ENCODE measurements at regions not wholly inside any gene's neighbourhood (a gene's known extent, or its start where the extent isn't known, plus 50 kb on each side); places are given as distances from the start of the nearest gene placed in this dataset.

DNA sequence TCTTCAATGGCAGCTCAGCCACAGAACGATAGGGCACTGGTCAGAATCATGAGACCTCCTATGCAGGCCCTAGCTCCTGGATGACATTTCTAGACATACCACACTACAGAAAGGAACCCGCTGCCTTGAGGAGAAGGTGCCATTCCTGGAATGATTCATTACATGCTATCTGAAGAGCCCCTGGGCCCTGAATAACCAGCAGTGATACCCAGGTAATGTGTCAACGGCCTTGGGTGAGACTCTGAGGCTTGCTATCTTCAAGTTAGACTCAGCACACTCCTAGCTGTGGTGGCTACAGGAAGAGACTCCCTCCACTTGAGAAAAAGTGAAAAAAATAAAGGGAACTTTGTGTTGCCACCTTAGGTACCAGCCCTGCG, 161.2 kb upstream of the GRIA4 start:
- WGBS (ENCODE audit: insufficient coverage, low coverage, missing lambda C conversion rate): 66% methylated on average over 4 of the region's 4 CpGs
- Histone ChIP-seq H3K9me3 (replicated peaks; ENCODE audit: control insufficient read depth, insufficient read depth, low read depth, low read length) (no peaks in the 10 kb centered on the region), H3K4me3 (no peak overlapping the region), H3K9ac (ENCODE audit: insufficient read depth in 1 of 2, low read depth in 2 of 2, low read length in 2 of 2) (no peak overlapping the region), H4K20me1 (replicated peaks; ENCODE audit: control insufficient read depth, insufficient read depth, low read length) (no peaks in the 10 kb centered on the region), H3K36me3 (ENCODE audit: control insufficient read depth, insufficient read depth, low read length) (no peaks in the 10 kb centered on the region), H3K27me3 (ENCODE audit: control insufficient read depth in 2 of 2, insufficient read depth in 2 of 2, low read length in 2 of 2) (no peaks in the 10 kb centered on the region), H3K79me2 (ENCODE audit: control insufficient read depth, insufficient read depth, low read length) (peaks cover 2% of the 10 kb centered on the region; the same call in 1 of the 3 replicates), H3K27ac (ENCODE audit: extremely low read depth, low read depth, low read length) (no peak overlapping the region), H3K4me2 (ENCODE audit: insufficient read depth, low read length) (no peak overlapping the region), H2AFZ (ENCODE audit: low read depth, low read length) (no peak overlapping the region), H3K9me1 (ENCODE audit: control insufficient read depth, insufficient read depth, low read length) (no peaks in the 10 kb centered on the region), H3K4me1 (replicated peaks in 1 of 2; ENCODE audit: control insufficient read depth in 2 of 2, insufficient read depth in 2 of 2, low read length in 2 of 2) (no peaks in the 10 kb centered on the region)
- TF ChIP-seq ZNF77 (CRISPR knock-in tag; IDR thresholded peaks at IDR 0.05): no peak
- TF ChIP-seq, protein P1, sequence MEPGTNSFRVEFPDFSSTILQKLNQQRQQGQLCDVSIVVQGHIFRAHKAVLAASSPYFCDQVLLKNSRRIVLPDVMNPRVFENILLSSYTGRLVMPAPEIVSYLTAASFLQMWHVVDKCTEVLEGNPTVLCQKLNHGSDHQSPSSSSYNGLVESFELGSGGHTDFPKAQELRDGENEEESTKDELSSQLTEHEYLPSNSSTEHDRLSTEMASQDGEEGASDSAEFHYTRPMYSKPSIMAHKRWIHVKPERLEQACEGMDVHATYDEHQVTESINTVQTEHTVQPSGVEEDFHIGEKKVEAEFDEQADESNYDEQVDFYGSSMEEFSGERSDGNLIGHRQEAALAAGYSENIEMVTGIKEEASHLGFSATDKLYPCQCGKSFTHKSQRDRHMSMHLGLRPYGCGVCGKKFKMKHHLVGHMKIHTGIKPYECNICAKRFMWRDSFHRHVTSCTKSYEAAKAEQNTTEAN (CRISPR knock-in tag; IDR thresholded peaks at IDR 0.05): no peak
- DNase-seq (ENCODE audit: extremely low read depth in 1 of 4, low spot score in 3 of 4): no peak
- intact Hi-C loops (cut with micrococcal nuclease): no loop called here
- no peak for FAIRE-seq
- in situ Hi-C loops (cut with MboI): no loop called here
- ATAC-seq: no peak; the same call in 2 of the 3 replicates
- BruUV-seq (replicated peaks): no TSS peak
- ChIA-PET CTCF (ENCODE audit: low intra/inter-chr PET ratio) (no interaction called here), POLR2A (no interaction called here)

DNA sequence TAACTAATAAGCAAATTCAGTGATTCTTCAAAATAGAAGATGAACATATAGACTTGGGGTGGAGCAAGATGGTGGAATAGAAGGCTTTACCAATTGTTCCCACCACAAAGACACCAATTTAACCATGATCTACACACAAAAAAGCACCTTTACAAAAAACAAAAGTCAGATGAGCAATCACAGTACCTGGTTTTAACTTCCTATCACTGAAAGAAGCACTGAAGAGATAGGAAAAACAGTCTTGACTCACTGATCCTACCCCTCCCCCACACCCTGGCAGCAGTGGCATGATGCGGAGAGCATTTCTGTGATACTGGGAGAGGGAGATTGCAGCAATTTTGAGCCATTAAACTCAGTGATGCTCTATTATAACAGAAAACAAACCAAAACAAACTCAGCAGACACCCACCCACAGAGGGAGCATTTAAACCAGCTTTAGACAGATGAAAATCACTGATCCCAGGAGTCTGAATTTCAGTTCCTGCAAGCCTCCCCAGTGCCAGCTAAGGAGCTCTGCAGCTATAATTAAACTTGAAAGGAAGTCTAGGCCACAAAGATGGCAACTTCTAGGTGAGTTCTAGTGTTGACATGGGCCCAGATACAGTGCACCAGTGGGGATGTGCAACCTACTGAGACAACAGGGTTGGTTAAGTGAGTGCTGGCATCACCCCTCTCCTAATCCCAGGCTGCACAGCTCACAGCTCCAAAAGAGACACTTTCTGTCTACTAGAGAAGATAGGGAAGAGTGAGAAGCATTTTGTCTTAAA, 161.8 kb upstream of the GRIA4 start:
- Histone ChIP-seq H3K4me1 (replicated peaks in 1 of 2; ENCODE audit: control insufficient read depth in 2 of 2, insufficient read depth in 2 of 2, low read length in 2 of 2) (no peaks in the 10 kb centered on the region), H3K4me3 (no peak overlapping the region), H3K27ac (ENCODE audit: extremely low read depth, low read depth, low read length) (no peak overlapping the region), H3K27me3 (ENCODE audit: control insufficient read depth in 2 of 2, insufficient read depth in 2 of 2, low read length in 2 of 2) (no peaks in the 10 kb centered on the region), H4K20me1 (replicated peaks; ENCODE audit: control insufficient read depth, insufficient read depth, low read length) (no peaks in the 10 kb centered on the region), H3K9me1 (ENCODE audit: control insufficient read depth, insufficient read depth, low read length) (no peaks in the 10 kb centered on the region), H3K9ac (ENCODE audit: insufficient read depth in 1 of 2, low read depth in 2 of 2, low read length in 2 of 2) (no peak overlapping the region), H3K9me3 (replicated peaks; ENCODE audit: control insufficient read depth, insufficient read depth, low read depth, low read length) (no peaks in the 10 kb centered on the region), H2AFZ (ENCODE audit: low read depth, low read length) (no peak overlapping the region), H3K36me3 (ENCODE audit: control insufficient read depth, insufficient read depth, low read length) (no peaks in the 10 kb centered on the region), H3K79me2 (ENCODE audit: control insufficient read depth, insufficient read depth, low read length) (peaks cover 7% of the 10 kb centered on the region; the same call in 2 of the 3 replicates), H3K4me2 (ENCODE audit: insufficient read depth, low read length) (no peak overlapping the region)
- BruUV-seq (replicated peaks): no TSS peak
- ChIA-PET CTCF (ENCODE audit: low intra/inter-chr PET ratio) (no interaction called here), POLR2A (no interaction called here)
- intact Hi-C loops (cut with micrococcal nuclease) (no loop called here), in situ Hi-C loops (cut with MboI) (no loop called here)
- ATAC-seq: no peak
- 100% methylated on average over 1 of the region's 1 CpG for WGBS (ENCODE audit: insufficient coverage, low coverage, missing lambda C conversion rate)
- DNase-seq (ENCODE audit: extremely low read depth in 1 of 4, low spot score in 3 of 4): no peak
- FAIRE-seq: no peak
- TF ChIP-seq, protein P2, sequence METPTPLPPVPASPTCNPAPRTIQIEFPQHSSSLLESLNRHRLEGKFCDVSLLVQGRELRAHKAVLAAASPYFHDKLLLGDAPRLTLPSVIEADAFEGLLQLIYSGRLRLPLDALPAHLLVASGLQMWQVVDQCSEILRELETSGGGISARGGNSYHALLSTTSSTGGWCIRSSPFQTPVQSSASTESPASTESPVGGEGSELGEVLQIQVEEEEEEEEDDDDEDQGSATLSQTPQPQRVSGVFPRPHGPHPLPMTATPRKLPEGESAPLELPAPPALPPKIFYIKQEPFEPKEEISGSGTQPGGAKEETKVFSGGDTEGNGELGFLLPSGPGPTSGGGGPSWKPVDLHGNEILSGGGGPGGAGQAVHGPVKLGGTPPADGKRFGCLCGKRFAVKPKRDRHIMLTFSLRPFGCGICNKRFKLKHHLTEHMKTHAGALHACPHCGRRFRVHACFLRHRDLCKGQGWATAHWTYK (CRISPR knock-in tag; IDR thresholded peaks at IDR 0.05): no peak
- TF ChIP-seq U2AF1 (optimal IDR thresholded peaks at IDR 0.05; ENCODE audit: low read depth, low read length) (no peak), BRD4 (IDR thresholded peaks at IDR 0.05) (no peak), JUND (IDR thresholded peaks at IDR 0.05; ENCODE audit: borderline replicate concordance, low read depth, low read length) (no peak), JUND (tag; IDR thresholded peaks at IDR 0.05; ENCODE audit: borderline replicate concordance, low read depth, low read length) (no peak), NFE2 (IDR thresholded peaks at IDR 0.05; ENCODE audit: low read depth) (no peak), CBFA2T2 (conservative IDR thresholded peaks at IDR 0.05) (no peak), KDM5B (IDR thresholded peaks at IDR 0.05; ENCODE audit: insufficient replicate concordance, low read depth, low read length) (no peak), KLF13 (tag; IDR thresholded peaks at IDR 0.05; ENCODE audit: borderline replicate concordance, low read depth) (no peak)
- TF ChIP-seq, protein P3, sequence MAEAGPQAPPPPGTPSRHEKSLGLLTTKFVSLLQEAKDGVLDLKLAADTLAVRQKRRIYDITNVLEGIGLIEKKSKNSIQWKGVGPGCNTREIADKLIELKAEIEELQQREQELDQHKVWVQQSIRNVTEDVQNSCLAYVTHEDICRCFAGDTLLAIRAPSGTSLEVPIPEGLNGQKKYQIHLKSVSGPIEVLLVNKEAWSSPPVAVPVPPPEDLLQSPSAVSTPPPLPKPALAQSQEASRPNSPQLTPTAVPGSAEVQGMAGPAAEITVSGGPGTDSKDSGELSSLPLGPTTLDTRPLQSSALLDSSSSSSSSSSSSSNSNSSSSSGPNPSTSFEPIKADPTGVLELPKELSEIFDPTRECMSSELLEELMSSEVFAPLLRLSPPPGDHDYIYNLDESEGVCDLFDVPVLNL (CRISPR knock-in tag; IDR thresholded peaks at IDR 0.05; ENCODE audit: low read depth): no peak
